ENCODE measurements at regions not wholly inside any gene's neighbourhood (a gene's known extent, or its start where the extent isn't known, plus 50 kb on each side); places are given as distances from the start of the nearest gene placed in this dataset.

GRCh38 chr22:27501191-27501936, 300.2 kb downstream of the MN1 start:
- H3K4me3 ChIP-seq (ENCODE audit: low read depth, low read length): no peak overlapping the region
- DNase-seq (ENCODE audit: low read depth): no peak
- TF ChIP-seq CTCF (IDR thresholded peaks at IDR 0.05; ENCODE audit: low read depth, low read length, missing control alignments): no peak

GRCh38 chr22:27502327-27502726, 299.2 kb downstream of the MN1 start:
- no peak for TF ChIP-seq CTCF (IDR thresholded peaks at IDR 0.05; ENCODE audit: low read depth, low read length, missing control alignments)
- no peak overlapping the region for H3K4me3 ChIP-seq (ENCODE audit: low read depth, low read length)
- DNase-seq (ENCODE audit: low read depth): no peak

GRCh38 chr22:27504360-27505253, 296.9 kb downstream of the MN1 start:
- no peak overlapping the region for H3K4me3 ChIP-seq (ENCODE audit: low read depth, low read length)
- no peak for TF ChIP-seq CTCF (IDR thresholded peaks at IDR 0.05; ENCODE audit: low read depth, low read length, missing control alignments)
- DNase-seq (ENCODE audit: low read depth): no peak

GRCh38 chr22:27507111-27507611, 294.4 kb downstream of the MN1 start:
- no peak overlapping the region for H3K4me3 ChIP-seq (ENCODE audit: low read depth, low read length)
- no peak for TF ChIP-seq CTCF (IDR thresholded peaks at IDR 0.05; ENCODE audit: low read depth, low read length, missing control alignments)
- DNase-seq (ENCODE audit: low read depth): no peak

GRCh38 chr22:27507935-27508526, 293.5 kb downstream of the MN1 start:
- H3K4me3 ChIP-seq (ENCODE audit: low read depth, low read length): no peak overlapping the region
- no peak for TF ChIP-seq CTCF (IDR thresholded peaks at IDR 0.05; ENCODE audit: low read depth, low read length, missing control alignments)
- no peak for DNase-seq (ENCODE audit: low read depth)

GRCh38 chr22:27509132-27509920, 292.2 kb downstream of the MN1 start:
- TF ChIP-seq CTCF (IDR thresholded peaks at IDR 0.05; ENCODE audit: low read depth, low read length, missing control alignments): no peak
- DNase-seq (ENCODE audit: low read depth): no peak
- H3K4me3 ChIP-seq (ENCODE audit: low read depth, low read length): no peak overlapping the region
